HG02973 (cell line): ENCODE measurements at regions not wholly inside any gene's neighbourhood (a gene's known extent, or its start where the extent isn't known, plus 50 kb on each side); places are given as distances from the start of the nearest gene placed in this dataset.

ENCODE experiments used
- ATAC-seq: cut with Tn5 transposase; IDR thresholded peaks from one replicate; pipeline ENCODE4 v1.9.1; 2021; ENCODE audit warnings: moderate library complexity; ENCODE audit not compliant: unreplicated experiment

GRCh38 chr9:79940919-79941318 is 369.2 kb downstream of the TLE4 start:
- ATAC-seq, result no peak

- ATAC-seq, result no peak
Observed at GRCh38 chr9:79939819-79940218, 368.1 kb downstream of the TLE4 start.

- no peak for ATAC-seq
Observed at GRCh38 chr9:79936336-79936735, 364.6 kb downstream of the TLE4 start.

GRCh38 chr9:79929285-79929684 is 357.5 kb downstream of the TLE4 start:
- ATAC-seq, result no peak

- no peak for ATAC-seq
Observed at GRCh38 chr9:79928661-79929223, 357.0 kb downstream of the TLE4 start.

GRCh38 chr9:79925326-79925725 is 353.6 kb downstream of the TLE4 start:
- no peak for ATAC-seq

GRCh38 chr9:79924836-79925235 is 353.1 kb downstream of the TLE4 start:
- no peak for ATAC-seq

GRCh38 chr9:79917421-79917820 is 345.7 kb downstream of the TLE4 start:
- no peak for ATAC-seq

- ATAC-seq, result no peak
Observed at GRCh38 chr9:79913867-79914266, 342.1 kb downstream of the TLE4 start.

GRCh38 chr9:79912318-79913070 is 340.7 kb downstream of the TLE4 start:
- ATAC-seq, result no peak

GRCh38 chr9:79911724-79912123 is 340.0 kb downstream of the TLE4 start:
- no peak for ATAC-seq

GRCh38 chr9:79902825-79903600 is 331.2 kb downstream of the TLE4 start:
- no peak for ATAC-seq

GRCh38 chr9:79900754-79901153 is 329.0 kb downstream of the TLE4 start:
- no peak for ATAC-seq

GRCh38 chr9:79896390-79896980 is 324.7 kb downstream of the TLE4 start:
- ATAC-seq, result no peak

- ATAC-seq, result no peak
Observed at GRCh38 chr9:79895232-79895631, 323.5 kb downstream of the TLE4 start.

- no peak for ATAC-seq
Observed at GRCh38 chr9:79889369-79889768, 317.6 kb downstream of the TLE4 start.

- ATAC-seq, result no peak
Observed at GRCh38 chr9:79885093-79885857, 313.5 kb downstream of the TLE4 start.

GRCh38 chr9:79884546-79884945 is 312.8 kb downstream of the TLE4 start:
- ATAC-seq, result no peak

GRCh38 chr9:79883073-79883645 is 311.4 kb downstream of the TLE4 start:
- ATAC-seq, result no peak

- ATAC-seq, result peak; percentile 64
Observed at GRCh38 chr9:79880626-79881025, 308.9 kb downstream of the TLE4 start.
